GM12891 (cell line): ENCODE measurements at regions not wholly inside any gene's neighbourhood (a gene's known extent, or its start where the extent isn't known, plus 50 kb on each side); places are given as distances from the start of the nearest gene placed in this dataset.

Experiments used
- PAX5 ChIP-seq: IDR thresholded peaks from 2 replicates; pipeline ENCODE4 v1.6.1; 2011; ENCODE audit warnings: low read length, moderate library complexity, mild to moderate bottlenecking; ENCODE audit not compliant: insufficient read depth, severe bottlenecking
- POLR2A ChIP-seq: IDR thresholded peaks from 2 replicates; pipeline ENCODE4 v1.6.1; 2011; ENCODE audit warnings: low read depth, low read length, control low read depth
- POLR2AphosphoS5 ChIP-seq: IDR thresholded peaks from 2 replicates; pipeline ENCODE4 v1.6.1; 2011; ENCODE audit warnings: low read depth, low read length, control low read depth

- no peak for TF ChIP-seq POLR2A
- TF ChIP-seq POLR2AphosphoS5, result no peak
- no peak for TF ChIP-seq PAX5
Observed at GRCh38 chr12:65594409-65594808, 229.9 kb upstream of the HMGA2 start.
